Non-pigmented ciliary epithelial cell (primary cell): ENCODE measurements at regions not wholly inside any gene's neighbourhood (a gene's known extent, or its start where the extent isn't known, plus 50 kb on each side); places are given as distances from the start of the nearest gene placed in this dataset.

Experiments
- DNase-seq: peaks from one replicate; pipeline ENCODE4 v3.0.0-alpha.2; 2010; ENCODE audit warnings: low read depth

DNA sequence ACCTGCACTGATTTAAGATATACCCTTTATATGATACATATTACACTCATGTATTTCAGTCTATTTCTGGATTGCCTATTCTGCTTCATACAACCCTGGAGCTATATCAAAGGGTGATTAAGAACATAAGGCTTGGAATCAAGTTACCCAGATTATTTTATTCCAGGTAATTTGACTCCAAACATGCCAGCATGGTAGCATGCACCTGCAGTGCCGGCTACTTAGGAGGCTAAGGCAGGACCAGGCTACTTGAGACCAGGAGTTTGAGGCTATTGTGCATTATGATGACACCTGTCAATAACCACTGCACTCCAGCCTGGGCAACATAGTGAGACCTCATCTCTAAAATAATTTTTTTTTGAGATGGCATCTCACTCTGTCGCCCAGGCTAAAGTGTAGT lies 50.4 kb upstream of the NEO1 start:
- DNase-seq: no peak

DNA sequence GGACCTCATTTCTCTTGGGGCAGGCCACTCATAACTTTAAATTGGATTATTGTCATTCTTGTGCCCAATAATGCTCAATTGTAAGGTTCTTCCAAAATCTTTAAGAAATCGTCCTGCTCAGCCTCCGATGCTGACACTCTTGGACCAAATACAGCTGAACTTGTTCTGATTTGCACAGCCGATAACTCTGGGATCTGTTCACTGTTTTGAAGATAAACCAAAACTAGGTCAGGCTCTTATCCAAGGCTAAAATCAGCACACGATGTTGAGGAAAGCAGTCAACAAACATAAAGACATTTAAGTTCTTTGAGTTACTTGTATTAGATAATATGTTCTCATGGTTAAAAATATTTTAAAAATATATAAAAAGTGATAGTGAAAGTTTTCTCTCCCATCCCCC lies 52.0 kb upstream of the NEO1 start:
- no peak for DNase-seq

DNA sequence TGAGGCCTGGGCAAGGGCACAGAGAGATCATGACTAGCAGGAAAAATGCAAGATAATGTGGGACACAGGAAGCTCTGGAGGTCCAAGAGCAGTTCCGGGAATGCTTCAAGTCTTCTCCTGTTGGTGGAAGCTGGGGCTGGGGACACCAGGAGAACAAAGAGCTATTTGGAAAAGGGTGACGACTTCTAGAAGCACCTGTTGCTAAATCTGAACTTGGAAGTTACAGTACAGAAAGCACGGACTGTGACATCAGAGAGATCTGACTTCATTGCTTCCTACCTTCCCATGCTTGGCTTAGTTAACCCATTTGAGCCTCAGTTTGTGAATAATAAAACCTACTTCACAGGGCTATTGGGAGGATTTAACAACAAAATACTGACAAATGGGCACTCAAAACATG lies 52.7 kb upstream of the NEO1 start:
- no peak for DNase-seq

DNA sequence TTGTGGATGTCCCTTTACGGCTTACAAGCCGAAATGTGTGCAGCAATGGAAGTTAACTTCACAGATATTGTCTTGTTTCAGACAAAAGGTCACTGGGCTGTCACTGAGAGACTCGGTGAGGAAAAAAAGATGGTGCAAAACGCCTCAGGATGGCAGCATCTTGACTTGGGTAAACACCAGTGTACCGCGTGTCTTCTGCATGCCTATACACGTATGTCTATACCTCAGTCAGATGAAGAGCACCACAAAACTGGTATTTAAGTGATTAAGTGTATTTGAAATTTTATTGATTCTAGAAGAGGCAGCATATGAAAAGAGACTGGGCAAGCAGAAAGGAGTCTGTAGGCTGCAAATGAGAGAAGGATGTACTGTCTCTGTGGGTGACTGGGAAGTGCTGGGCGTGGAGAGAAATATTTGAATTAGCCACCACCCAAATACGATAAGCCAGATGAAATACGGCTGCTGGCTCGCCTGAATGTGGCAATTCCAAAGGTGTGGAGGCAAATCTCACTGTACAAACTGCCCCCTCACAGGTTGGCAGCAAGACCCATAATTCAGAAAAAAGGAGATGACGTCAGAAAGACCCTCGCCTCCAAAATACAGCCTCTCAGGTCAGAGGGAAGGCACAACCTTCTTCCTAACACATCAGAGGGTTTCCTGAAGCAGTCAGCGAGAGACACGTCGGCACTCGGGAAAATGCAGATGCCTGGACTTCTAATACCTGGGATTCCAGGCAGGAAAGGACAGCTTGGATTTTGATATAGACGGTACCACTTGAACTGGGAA lies 53.4 kb upstream of the NEO1 start:
- no peak for DNase-seq

- no peak for DNase-seq
Observed at GRCh38 chr15:72998226-72998625, 54.0 kb upstream of the NEO1 start.

GRCh38 chr15:72995849-72996248 lies 56.4 kb upstream of the NEO1 start:
- DNase-seq: no peak

- no peak for DNase-seq
Observed at GRCh38 chr15:72994534-72995177, 57.6 kb upstream of the NEO1 start.

DNA sequence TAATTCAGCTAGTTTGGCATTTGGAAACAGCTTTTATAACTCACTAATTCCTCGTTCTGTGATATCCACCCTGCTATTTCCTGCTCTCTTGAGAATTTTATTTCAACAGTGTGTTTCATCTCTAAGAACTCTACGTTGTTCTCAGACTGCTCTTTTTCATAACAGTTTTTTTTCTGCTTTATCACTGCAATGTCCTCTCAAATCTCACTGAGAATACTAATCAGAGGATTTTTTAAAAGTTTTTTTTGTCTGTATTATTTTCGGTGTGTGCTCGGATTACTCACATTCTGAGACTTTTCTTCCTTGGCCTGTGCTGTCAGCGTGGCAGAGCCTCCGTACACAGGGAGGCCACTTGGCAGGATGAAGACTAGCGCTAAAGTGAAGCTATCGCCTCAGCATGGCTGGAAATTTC lies 59.4 kb upstream of the NEO1 start:
- no peak for DNase-seq

- no peak for DNase-seq
Observed at GRCh38 chr15:72991026-72991425, 61.2 kb upstream of the NEO1 start.

- no peak for DNase-seq
Observed at GRCh38 chr15:72983801-72984545, 68.3 kb upstream of the NEO1 start.

DNA sequence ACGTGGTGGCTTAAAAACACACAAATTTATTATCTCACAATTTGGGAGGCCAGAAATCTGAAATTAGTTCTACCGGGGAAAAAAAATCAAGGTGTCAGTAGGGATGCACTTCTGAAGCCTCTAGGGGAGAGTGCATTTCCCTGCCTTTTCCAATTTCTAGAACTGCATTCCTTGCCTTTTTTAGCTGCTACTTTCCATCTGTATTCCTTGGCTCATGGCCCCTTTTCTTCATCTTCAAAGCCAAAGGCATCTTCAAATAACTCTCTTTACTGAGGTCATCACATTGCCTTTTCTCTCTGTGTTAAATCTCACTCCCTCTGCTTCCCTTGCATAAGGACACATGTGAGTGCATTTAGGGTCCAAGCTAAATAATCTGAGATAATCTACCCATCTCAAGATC lies 69.5 kb upstream of the NEO1 start:
- no peak for DNase-seq

GRCh38 chr15:72980661-72981060 lies 71.6 kb upstream of the NEO1 start:
- no peak for DNase-seq

DNA sequence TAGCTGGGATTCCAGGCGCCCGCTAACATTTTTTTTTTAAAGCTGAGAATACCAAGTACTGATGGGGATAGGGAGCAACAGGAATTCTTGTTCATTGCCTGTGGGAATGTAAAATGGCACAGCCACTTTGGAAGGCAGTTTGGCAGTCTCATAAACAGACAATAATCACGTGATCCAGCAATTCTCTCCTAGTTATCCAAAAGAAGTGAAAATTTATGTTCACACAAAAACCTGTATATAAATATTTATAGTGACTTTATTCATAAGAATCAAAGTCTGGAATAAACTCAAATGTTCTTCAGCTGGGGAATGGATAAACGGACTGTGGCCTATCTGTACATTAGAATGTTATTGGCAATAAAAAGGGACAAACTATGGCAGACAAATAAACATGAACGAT lies 72.5 kb upstream of the NEO1 start:
- no peak for DNase-seq

GRCh38 chr15:72979308-72979707 lies 73.0 kb upstream of the NEO1 start:
- DNase-seq: no peak

- no peak for DNase-seq
Observed at GRCh38 chr15:72978223-72978622, 74.0 kb upstream of the NEO1 start.

GRCh38 chr15:72972362-72972761 lies 79.9 kb upstream of the NEO1 start:
- no peak for DNase-seq

DNA sequence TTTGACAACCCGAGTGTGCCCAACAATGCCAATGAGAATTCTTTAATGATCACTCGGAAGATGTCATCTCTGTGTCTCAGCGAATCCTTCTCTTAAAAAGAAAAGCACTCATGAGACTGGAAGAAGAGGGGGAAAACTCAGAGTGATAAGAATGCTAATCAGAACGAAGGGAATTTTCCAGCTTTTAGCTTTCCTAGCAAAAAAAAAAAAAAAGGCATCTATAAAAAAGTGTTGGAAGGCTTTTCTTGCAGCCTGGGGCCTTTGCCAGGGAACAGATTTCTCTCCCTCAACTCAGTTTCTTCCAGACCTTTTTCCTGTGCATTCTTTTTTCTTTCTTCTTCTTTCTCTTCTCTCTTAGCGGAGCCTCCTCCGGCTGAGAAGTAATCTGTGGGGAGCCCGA lies 80.5 kb upstream of the NEO1 start:
- no peak for DNase-seq

DNA sequence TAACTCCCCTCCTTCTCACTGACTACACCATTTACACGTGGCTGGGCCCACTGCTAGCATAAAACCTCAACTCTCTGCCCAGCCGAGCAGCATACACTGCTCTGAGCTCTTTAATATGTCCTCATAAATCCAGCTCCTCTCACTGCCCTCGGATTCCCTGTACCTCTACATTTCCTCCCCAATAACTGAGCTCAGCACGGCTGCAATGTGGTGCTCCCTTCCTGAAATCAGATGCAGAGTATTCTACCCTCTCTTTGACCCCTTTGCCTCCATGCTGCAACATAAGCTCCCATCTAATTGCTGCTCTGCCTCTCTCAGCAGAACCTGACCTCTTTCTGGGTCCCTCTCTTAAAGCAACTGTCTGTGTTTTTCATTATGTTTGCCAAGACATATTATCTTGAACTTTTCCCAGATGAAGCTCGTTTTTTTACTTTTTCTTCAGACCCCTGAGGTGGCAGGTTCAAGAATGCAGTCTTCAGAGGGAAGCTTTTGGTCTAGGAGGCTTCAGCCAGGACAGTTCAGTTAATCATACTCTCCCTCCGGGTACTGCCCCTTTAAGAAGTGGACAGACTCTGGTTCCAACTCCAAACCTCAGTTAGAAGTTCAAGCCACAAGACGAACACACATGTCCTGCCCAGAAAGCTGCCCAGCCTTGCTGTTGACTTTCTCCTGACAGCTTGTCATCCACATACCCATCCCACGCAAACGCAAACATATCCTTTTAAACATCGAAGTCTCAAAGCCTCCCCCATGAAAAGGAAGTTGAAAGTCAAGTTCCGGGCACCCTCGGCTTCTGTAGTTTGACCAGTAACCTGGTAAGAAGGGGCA lies 81.1 kb upstream of the NEO1 start:
- no peak for DNase-seq

DNA sequence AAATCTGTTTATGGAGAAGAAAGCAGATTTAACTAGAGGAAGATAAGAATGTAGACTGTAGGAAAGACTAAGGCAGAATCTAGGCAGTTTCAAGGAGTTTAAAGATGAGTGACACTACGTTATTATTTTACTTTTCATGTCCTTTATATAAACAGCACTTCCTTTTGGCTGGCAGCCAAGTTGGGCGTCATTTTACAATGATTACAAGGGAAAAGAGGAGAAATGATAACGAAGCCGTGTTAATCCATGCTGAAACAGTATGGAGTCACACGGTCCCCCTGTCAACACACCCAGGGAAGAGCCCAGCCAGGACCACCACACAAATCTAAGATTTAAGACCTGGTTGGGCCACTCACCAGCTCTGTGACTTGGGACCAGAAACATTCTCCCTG lies 83.7 kb upstream of the NEO1 start:
- no peak for DNase-seq

GRCh38 chr15:72967811-72968530 lies 84.3 kb upstream of the NEO1 start:
- no peak for DNase-seq

- no peak for DNase-seq
Observed at GRCh38 chr15:72967397-72967796, 84.9 kb upstream of the NEO1 start.

DNA sequence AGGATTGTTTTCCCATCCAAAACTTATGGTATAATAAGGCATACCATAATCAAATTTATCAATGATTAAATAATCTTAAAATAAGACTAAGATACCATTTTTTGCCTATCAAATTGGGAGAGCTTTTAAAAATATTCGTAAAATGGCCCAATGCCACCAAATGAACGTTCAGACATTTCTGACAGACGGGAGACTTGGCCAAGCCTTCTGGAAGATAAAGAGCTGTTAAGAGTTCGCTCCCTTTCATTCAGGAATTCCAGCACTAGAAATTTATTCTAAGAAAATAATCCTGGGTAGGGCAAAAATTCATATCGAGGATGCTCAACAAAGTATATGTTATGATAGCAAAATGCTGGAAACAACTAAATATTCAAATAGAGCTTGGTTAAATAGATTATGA lies 85.6 kb upstream of the NEO1 start:
- DNase-seq: no peak
